GM19328 (cell line): ENCODE measurements at regions not wholly inside any gene's neighbourhood (a gene's known extent, or its start where the extent isn't known, plus 50 kb on each side); places are given as distances from the start of the nearest gene placed in this dataset.

Source experiments
- ATAC-seq: cut with Tn5 transposase; IDR thresholded peaks from one replicate; pipeline ENCODE4 v1.9.1; 2021; ENCODE audit warnings: mild to moderate bottlenecking, moderate library complexity; ENCODE audit not compliant: unreplicated experiment

- ATAC-seq = no peak
These were observed 413.0 kb downstream of the CDH2 start for GRCh38 chr18:27763936-27764335.

GRCh38 chr18:27763341-27763740, 413.6 kb downstream of the CDH2 start:
- no peak for ATAC-seq

- no peak for ATAC-seq
These were observed 414.9 kb downstream of the CDH2 start for GRCh38 chr18:27762054-27762453.

- no peak for ATAC-seq
These were observed 424.0 kb downstream of the CDH2 start for GRCh38 chr18:27752944-27753343.

- no peak for ATAC-seq
These were observed 426.0 kb downstream of the CDH2 start for GRCh38 chr18:27750923-27751322.

- no peak for ATAC-seq
These were observed 426.9 kb downstream of the CDH2 start for GRCh38 chr18:27750014-27750413.

GRCh38 chr18:27749194-27749593, 427.7 kb downstream of the CDH2 start:
- ATAC-seq = no peak

GRCh38 chr18:27746241-27746640, 430.7 kb downstream of the CDH2 start:
- ATAC-seq = no peak

- no peak for ATAC-seq
These were observed 441.8 kb downstream of the CDH2 start for GRCh38 chr18:27735117-27735516.

GRCh38 chr18:27731211-27731610, 445.7 kb downstream of the CDH2 start:
- no peak for ATAC-seq

- ATAC-seq = no peak
These were observed 448.3 kb downstream of the CDH2 start for GRCh38 chr18:27728659-27729058.

- no peak for ATAC-seq
These were observed 452.6 kb downstream of the CDH2 start for GRCh38 chr18:27724362-27724761.

GRCh38 chr18:27723168-27723567, 453.8 kb downstream of the CDH2 start:
- no peak for ATAC-seq

GRCh38 chr18:27719680-27720079, 457.2 kb downstream of the CDH2 start:
- no peak for ATAC-seq

GRCh38 chr18:27717816-27718215, 459.1 kb downstream of the CDH2 start:
- no peak for ATAC-seq

- ATAC-seq = no peak
These were observed 459.7 kb downstream of the CDH2 start for GRCh38 chr18:27717250-27717649.

GRCh38 chr18:27715751-27716150, 461.2 kb downstream of the CDH2 start:
- ATAC-seq = no peak

GRCh38 chr18:27713738-27714095, 463.2 kb downstream of the CDH2 start:
- no peak for ATAC-seq

GRCh38 chr18:27713037-27713737, 463.7 kb downstream of the CDH2 start:
- no peak for ATAC-seq

GRCh38 chr18:27712066-27712465, 464.9 kb downstream of the CDH2 start:
- ATAC-seq = no peak

- ATAC-seq = no peak
These were observed 465.5 kb downstream of the CDH2 start for GRCh38 chr18:27711382-27711781.

- ATAC-seq = no peak
These were observed 467.6 kb downstream of the CDH2 start for GRCh38 chr18:27709344-27709743.

GRCh38 chr18:27707201-27707600, 469.7 kb downstream of the CDH2 start:
- no peak for ATAC-seq
